H1 (cell line): ENCODE measurements at regions not wholly inside any gene's neighbourhood (a gene's known extent, or its start where the extent isn't known, plus 50 kb on each side); places are given as distances from the start of the nearest gene placed in this dataset.

ENCODE experiments used
- BRCA1 ChIP-seq: IDR thresholded peaks from 2 replicates; pipeline ENCODE4 v1.6.1; 2012; ENCODE audit warnings: low read depth, low read length, improper control_type of control experiment
- CTCF ChIP-seq, 3 experiments: IDR thresholded peaks; 1 replicate in 2 of 3; 2 replicates in 1 of 3; pipeline versions ENCODE4 v1.5.1 to v1.6.1; 2011; ENCODE audit warnings: low read length in 3 of 3, mild to moderate bottlenecking in 3 of 3, inconsistent platforms in 2 of 3, low read depth in 1 of 3, moderate library complexity in 1 of 3; ENCODE audit not compliant: insufficient read depth in 1 of 3; ENCODE audit errors: control extremely low read depth in 1 of 3
- GABPA ChIP-seq: IDR thresholded peaks from 2 replicates; pipeline ENCODE4 v1.6.1; 2011; ENCODE audit warnings: mild to moderate bottlenecking, low read length, moderate library complexity, borderline replicate concordance; ENCODE audit not compliant: insufficient read depth
- JUN ChIP-seq: IDR thresholded peaks from 2 replicates; pipeline ENCODE4 v1.6.1; 2011; ENCODE audit warnings: low read depth, mild to moderate bottlenecking, improper control_type of control experiment, low read length
- POLR2AphosphoS5 ChIP-seq: IDR thresholded peaks from 2 replicates; pipeline ENCODE4 v1.6.1; 2011; ENCODE audit warnings: low read depth, low read length
- TAF1 ChIP-seq: IDR thresholded peaks from 2 replicates; pipeline ENCODE4 v1.6.1; 2011; ENCODE audit warnings: mild to moderate bottlenecking, low read depth, low read length

GRCh38 chr5:168118042-168118668 is 173.3 kb upstream of the WWC1 start:
- TF ChIP-seq POLR2AphosphoS5 (no peak), TAF1 (no peak), GABPA (no peak), JUN (no peak), CTCF (IDR thresholded peaks at IDR 0.05; ENCODE audit: control extremely low read depth in 1 of 3, insufficient read depth in 1 of 3, low read depth in 1 of 3, low read length in 3 of 3) (no peak), BRCA1 (no peak)
